ENCODE measurements at regions not wholly inside any gene's neighbourhood (a gene's known extent, or its start where the extent isn't known, plus 50 kb on each side); places are given as distances from the start of the nearest gene placed in this dataset.

- no peak for TF ChIP-seq CEBPB (IDR thresholded peaks at IDR 0.05; ENCODE audit: low read depth, low read length)
- TF ChIP-seq MAX (IDR thresholded peaks at IDR 0.05): no peak
- no peak for TF ChIP-seq EZH2 (IDR thresholded peaks at IDR 0.05; ENCODE audit: low read depth, low read length, severe bottlenecking)
- TF ChIP-seq, protein P1, sequence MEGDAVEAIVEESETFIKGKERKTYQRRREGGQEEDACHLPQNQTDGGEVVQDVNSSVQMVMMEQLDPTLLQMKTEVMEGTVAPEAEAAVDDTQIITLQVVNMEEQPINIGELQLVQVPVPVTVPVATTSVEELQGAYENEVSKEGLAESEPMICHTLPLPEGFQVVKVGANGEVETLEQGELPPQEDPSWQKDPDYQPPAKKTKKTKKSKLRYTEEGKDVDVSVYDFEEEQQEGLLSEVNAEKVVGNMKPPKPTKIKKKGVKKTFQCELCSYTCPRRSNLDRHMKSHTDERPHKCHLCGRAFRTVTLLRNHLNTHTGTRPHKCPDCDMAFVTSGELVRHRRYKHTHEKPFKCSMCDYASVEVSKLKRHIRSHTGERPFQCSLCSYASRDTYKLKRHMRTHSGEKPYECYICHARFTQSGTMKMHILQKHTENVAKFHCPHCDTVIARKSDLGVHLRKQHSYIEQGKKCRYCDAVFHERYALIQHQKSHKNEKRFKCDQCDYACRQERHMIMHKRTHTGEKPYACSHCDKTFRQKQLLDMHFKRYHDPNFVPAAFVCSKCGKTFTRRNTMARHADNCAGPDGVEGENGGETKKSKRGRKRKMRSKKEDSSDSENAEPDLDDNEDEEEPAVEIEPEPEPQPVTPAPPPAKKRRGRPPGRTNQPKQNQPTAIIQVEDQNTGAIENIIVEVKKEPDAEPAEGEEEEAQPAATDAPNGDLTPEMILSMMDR (IDR thresholded peaks at IDR 0.05; ENCODE audit: control extremely low read depth in 1 of 3, insufficient read depth in 1 of 3, low read depth in 1 of 3, low read length in 3 of 3): no peak
These were observed 477.2 kb downstream of the GPAM start for GRCh38 chr10:111706331-111706730.

Measured in H1 (cell line).